ENCODE measurements at regions not wholly inside any gene's neighbourhood (a gene's known extent, or its start where the extent isn't known, plus 50 kb on each side); places are given as distances from the start of the nearest gene placed in this dataset.

DNA sequence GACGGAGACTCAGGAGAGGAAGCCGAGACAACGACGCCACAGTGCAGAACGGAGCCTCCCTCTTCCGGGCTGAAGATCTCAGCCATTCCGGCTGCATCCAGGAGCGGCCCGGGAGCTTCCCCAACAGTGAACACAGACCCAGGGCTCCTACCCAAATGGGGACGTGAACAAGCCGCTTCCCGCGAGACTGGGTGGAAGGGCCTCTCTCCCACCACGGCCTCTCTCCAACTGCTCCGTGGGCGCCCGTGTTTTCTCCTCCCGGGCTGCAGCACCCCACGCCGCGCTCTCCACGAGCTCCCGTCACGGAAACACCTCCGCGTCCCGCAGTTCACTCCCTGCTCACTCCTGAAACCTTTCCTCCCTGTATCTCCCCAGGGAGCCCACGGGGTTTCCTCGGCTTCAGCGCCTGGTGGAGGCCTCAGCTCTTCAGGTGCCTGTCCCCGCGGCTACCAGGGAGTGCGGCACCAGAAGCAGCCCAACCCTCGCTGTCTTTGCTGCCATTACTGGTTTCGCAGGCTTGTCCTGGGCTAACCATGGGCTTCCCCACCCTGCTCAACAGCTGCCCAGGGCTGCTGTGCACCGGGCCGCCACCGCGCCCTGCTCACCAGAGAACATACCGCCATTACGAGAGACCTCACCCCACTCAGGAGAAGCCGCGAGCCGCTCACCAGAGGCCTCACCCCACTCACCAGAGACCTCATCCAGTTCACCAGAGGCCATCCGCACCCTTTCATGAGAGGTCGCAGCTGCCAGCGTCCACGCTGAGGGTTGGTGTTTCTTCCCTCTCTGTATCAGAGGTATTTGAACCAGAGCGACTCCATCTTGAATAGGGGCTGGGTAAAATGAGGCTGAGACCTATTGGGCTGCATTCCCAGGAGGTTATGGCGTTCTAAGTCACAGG lies 922.8 kb downstream of the QKI start:
- intact Hi-C loops (cut with DNase I), result no loop called here
- no peaks in the 10 kb centered on the region for H3K4me1 ChIP-seq (replicated peaks)
- DNase-seq (ENCODE audit: low spot score), result no peak
- no peaks in the 10 kb centered on the region for H3K36me3 ChIP-seq
- H3K27ac ChIP-seq, result no peak overlapping the region
- TF ChIP-seq, protein P1, sequence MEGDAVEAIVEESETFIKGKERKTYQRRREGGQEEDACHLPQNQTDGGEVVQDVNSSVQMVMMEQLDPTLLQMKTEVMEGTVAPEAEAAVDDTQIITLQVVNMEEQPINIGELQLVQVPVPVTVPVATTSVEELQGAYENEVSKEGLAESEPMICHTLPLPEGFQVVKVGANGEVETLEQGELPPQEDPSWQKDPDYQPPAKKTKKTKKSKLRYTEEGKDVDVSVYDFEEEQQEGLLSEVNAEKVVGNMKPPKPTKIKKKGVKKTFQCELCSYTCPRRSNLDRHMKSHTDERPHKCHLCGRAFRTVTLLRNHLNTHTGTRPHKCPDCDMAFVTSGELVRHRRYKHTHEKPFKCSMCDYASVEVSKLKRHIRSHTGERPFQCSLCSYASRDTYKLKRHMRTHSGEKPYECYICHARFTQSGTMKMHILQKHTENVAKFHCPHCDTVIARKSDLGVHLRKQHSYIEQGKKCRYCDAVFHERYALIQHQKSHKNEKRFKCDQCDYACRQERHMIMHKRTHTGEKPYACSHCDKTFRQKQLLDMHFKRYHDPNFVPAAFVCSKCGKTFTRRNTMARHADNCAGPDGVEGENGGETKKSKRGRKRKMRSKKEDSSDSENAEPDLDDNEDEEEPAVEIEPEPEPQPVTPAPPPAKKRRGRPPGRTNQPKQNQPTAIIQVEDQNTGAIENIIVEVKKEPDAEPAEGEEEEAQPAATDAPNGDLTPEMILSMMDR (IDR thresholded peaks at IDR 0.05), result no peak
- TF ChIP-seq POLR2A (IDR thresholded peaks at IDR 0.05), result no peak
- TF ChIP-seq POLR2AphosphoS5 (IDR thresholded peaks at IDR 0.05), result no peak
- H3K4me3 ChIP-seq, result no peak overlapping the region
- no peaks in the 10 kb centered on the region for H3K9me3 ChIP-seq
- no peaks in the 10 kb centered on the region for H3K27me3 ChIP-seq (replicated peaks; ENCODE audit: insufficient read depth)
- WGBS, result 95% methylated on average over 50 of the region's 50 CpGs

DNA sequence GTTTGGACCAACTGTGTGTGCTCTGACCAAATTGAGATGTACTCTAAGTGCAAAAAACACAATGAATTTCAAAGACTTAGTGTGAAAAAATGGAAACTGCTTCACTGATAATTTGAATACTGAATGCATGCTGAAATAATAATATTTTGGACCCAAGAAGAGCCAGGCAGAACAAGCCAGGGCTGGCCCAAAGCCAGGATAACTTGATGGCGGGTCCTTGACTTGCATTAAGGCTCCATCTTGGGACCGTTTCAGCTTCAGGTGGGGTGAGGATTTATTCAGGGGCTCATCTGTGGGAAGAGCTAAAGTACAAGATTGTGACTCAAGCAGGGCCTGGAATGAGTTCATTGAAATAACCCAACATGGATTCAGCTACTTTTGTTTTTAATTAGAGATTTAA lies 921.9 kb downstream of the QKI start:
- TF ChIP-seq POLR2A (IDR thresholded peaks at IDR 0.05) (no peak), POLR2AphosphoS5 (IDR thresholded peaks at IDR 0.05) (no peak)
- TF ChIP-seq, protein P1 (IDR thresholded peaks at IDR 0.05), result no peak
- Histone ChIP-seq H3K36me3 (no peaks in the 10 kb centered on the region), H3K4me1 (replicated peaks) (no peaks in the 10 kb centered on the region), H3K9me3 (no peaks in the 10 kb centered on the region), H3K4me3 (no peak overlapping the region), H3K27ac (no peak overlapping the region), H3K27me3 (replicated peaks; ENCODE audit: insufficient read depth) (no peaks in the 10 kb centered on the region)
- DNase-seq (ENCODE audit: low spot score), result no peak
- WGBS, result 97% methylated on average over 2 of the region's 2 CpGs
- intact Hi-C loops (cut with DNase I), result no loop called here

DNA sequence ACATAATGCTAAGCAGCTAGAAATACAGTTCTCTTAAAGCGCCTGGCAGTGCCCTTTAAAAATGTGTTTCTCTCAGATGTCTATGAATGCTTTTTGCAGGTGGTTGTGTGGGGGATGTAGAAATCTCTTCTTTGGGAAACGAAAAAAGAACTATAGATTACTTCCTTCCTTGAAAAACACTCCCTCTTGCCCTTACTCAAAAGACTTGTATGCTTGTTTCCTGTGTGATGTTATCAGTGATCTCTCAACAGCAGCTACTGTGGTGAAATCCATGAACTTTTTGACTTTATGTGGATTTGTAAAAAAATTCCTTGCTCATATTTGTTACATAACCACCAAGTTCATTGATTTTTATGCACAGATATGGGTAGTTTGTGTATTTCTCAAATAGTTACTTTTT lies 916.5 kb downstream of the QKI start:
- no peak for TF ChIP-seq POLR2A (IDR thresholded peaks at IDR 0.05)
- Histone ChIP-seq H3K27ac (no peak overlapping the region), H3K4me3 (no peak overlapping the region), H3K27me3 (replicated peaks; ENCODE audit: insufficient read depth) (no peaks in the 10 kb centered on the region), H3K4me1 (replicated peaks) (no peaks in the 10 kb centered on the region), H3K36me3 (no peaks in the 10 kb centered on the region), H3K9me3 (no peaks in the 10 kb centered on the region)
- intact Hi-C loops (cut with DNase I), result no loop called here
- DNase-seq (ENCODE audit: low spot score), result no peak
- 39% methylated on average over 2 of the region's 2 CpGs for WGBS

DNA sequence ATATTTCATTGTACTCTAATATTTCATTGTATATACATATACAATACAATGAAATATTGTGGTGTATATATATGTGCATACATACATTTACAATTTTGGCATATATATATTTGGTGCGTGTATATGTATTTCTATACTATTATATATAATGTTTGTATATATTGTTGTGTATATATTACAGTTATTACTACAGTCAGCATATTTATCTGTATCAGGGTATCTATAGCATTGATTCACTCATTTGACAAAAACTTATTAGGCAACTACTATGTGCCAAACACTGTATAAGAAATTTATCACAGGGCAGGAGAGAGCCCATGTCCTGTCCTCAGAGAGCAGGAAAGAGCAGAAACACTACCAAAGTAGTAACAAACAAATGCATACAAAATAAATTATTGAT lies 910.6 kb downstream of the QKI start:
- no peak for DNase-seq (ENCODE audit: low spot score)
- no peak overlapping the region for H3K4me3 ChIP-seq
- no peak for TF ChIP-seq POLR2AphosphoS5 (IDR thresholded peaks at IDR 0.05)
- TF ChIP-seq, protein P1 (IDR thresholded peaks at IDR 0.05), result no peak
- no peak for TF ChIP-seq POLR2A (IDR thresholded peaks at IDR 0.05)
- no peaks in the 10 kb centered on the region for H3K9me3 ChIP-seq
- 97% methylated on average over 1 of the region's 1 CpG for WGBS
- H3K4me1 ChIP-seq (replicated peaks), result no peaks in the 10 kb centered on the region
- intact Hi-C loops (cut with DNase I), result no loop called here
- no peaks in the 10 kb centered on the region for H3K36me3 ChIP-seq
- no peaks in the 10 kb centered on the region for H3K27me3 ChIP-seq (replicated peaks; ENCODE audit: insufficient read depth)
- H3K27ac ChIP-seq, result no peak overlapping the region

DNA sequence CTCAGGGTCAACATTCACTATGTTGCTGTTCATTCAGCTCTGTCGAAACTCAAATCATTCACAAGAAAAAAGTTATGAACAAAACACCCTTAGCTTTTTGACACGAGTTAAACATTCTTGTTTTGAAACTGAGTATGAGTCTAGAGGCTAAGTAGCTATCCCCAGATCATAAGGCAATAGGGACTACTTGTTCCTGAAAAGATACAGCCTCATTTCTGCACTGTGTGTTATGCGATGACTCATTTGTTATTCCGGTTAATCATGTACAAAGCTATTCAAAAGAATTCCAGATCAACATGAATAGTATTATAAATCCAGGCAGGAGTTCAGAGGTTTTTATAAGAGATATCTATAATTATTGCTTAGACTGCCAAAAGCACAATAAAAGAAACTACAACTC lies 908.0 kb downstream of the QKI start:
- no peaks in the 10 kb centered on the region for H3K4me1 ChIP-seq (replicated peaks)
- no peak for DNase-seq (ENCODE audit: low spot score)
- H3K27me3 ChIP-seq (replicated peaks; ENCODE audit: insufficient read depth), result no peaks in the 10 kb centered on the region
- intact Hi-C loops (cut with DNase I), result no loop called here
- 61% methylated on average over 4 of the region's 4 CpGs for WGBS
- H3K9me3 ChIP-seq, result no peaks in the 10 kb centered on the region
- H3K36me3 ChIP-seq, result no peaks in the 10 kb centered on the region
- no peak for TF ChIP-seq POLR2A (IDR thresholded peaks at IDR 0.05)
- TF ChIP-seq POLR2AphosphoS5 (IDR thresholded peaks at IDR 0.05), result peak; percentile 56
- no peak overlapping the region for H3K27ac ChIP-seq
- no peak overlapping the region for H3K4me3 ChIP-seq

DNA sequence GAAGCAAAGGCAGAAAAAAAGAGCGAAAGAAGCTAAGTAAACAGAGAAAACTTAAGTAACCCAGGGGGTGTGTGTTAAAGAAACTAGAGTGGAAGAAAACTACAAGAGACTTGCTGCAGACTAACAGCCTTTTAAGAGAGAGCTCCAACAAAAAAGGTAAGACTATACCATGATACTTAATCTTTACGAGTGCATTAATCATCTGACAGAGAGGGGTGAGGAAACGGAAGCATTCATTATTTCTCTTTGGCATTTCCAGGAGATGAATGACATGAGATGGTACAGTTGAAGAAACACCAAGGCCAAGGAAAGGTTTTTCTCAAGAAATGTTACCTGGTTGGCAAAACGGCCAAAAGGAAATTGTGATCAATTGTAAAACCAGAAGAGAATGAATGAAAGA lies 906.8 kb downstream of the QKI start:
- DNase-seq (ENCODE audit: low spot score), result no peak
- no peak overlapping the region for H3K4me3 ChIP-seq
- 45% methylated on average over 4 of the region's 4 CpGs for WGBS

More for the DNA sequence above, 906.8 kb downstream of the QKI start:
- H3K27ac ChIP-seq, result no peak overlapping the region
- no peaks in the 10 kb centered on the region for H3K9me3 ChIP-seq
- H3K4me1 ChIP-seq (replicated peaks), result no peaks in the 10 kb centered on the region
- no peak for TF ChIP-seq POLR2A (IDR thresholded peaks at IDR 0.05)
- TF ChIP-seq, protein P1 (IDR thresholded peaks at IDR 0.05), result no peak
- no peak for TF ChIP-seq POLR2AphosphoS5 (IDR thresholded peaks at IDR 0.05)
- H3K27me3 ChIP-seq (replicated peaks; ENCODE audit: insufficient read depth), result no peaks in the 10 kb centered on the region
- intact Hi-C loops (cut with DNase I), result no loop called here
- H3K36me3 ChIP-seq, result no peaks in the 10 kb centered on the region
